SK-N-SH (cell line): ENCODE measurements at regions not wholly inside any gene's neighbourhood (a gene's known extent, or its start where the extent isn't known, plus 50 kb on each side); places are given as distances from the start of the nearest gene placed in this dataset.

Experiments used
- CTCF ChIP-seq: fragments of 200-600 bp; sonication (generic); IDR thresholded peaks from 2 replicates; pipeline ENCODE4 v1.6.1; 2017; ENCODE audit warnings: antibody characterized with exemption, mild to moderate bottlenecking, moderate library complexity
- ELF1 ChIP-seq: IDR thresholded peaks from 2 replicates; pipeline ENCODE4 v1.4.0; 2012
- EZH2phosphoT487 ChIP-seq: fragments of 200-600 bp; sonication (generic); IDR thresholded peaks from 2 replicates; pipeline ENCODE4 v1.6.1; 2017; ENCODE audit warnings: low read depth, mixed run types, mild to moderate bottlenecking, antibody characterized with exemption, moderate library complexity, borderline replicate concordance
- MAX ChIP-seq: IDR thresholded peaks from 2 replicates; pipeline ENCODE4 v1.4.0; 2012; ENCODE audit warnings: low read depth
- MXI1 ChIP-seq: IDR thresholded peaks from 2 replicates; pipeline ENCODE4 v1.6.1; 2012; ENCODE audit warnings: mild to moderate bottlenecking, low read depth, low read length, improper control_type of control experiment
- NFIC ChIP-seq: IDR thresholded peaks from 2 replicates; pipeline ENCODE4 v1.4.0; 2012; ENCODE audit warnings: borderline replicate concordance
- RFX5 ChIP-seq: IDR thresholded peaks from 2 replicates; pipeline ENCODE4 v1.6.1; 2012; ENCODE audit warnings: mild to moderate bottlenecking, improper control_type of control experiment, low read length
- SIN3A ChIP-seq: IDR thresholded peaks from 2 replicates; pipeline ENCODE4 v1.6.1; 2012; ENCODE audit warnings: low read depth, mild to moderate bottlenecking, low read length, moderate library complexity, borderline replicate concordance
- TAF1 ChIP-seq: IDR thresholded peaks from 2 replicates; pipeline ENCODE4 v1.6.1; 2012; ENCODE audit warnings: low read depth, mild to moderate bottlenecking, low read length, moderate library complexity, borderline replicate concordance
- USF2 ChIP-seq: fragments of 150-350 bp; IDR thresholded peaks from 2 replicates; pipeline ENCODE4 v1.6.1; 2017; ENCODE audit warnings: antibody characterized with exemption, low read length, low read depth, borderline replicate concordance
- TF ChIP-seq, protein P1 (sequence below): IDR thresholded peaks from 2 replicates; pipeline ENCODE4 v1.4.0; 2012; ENCODE audit warnings: low read depth, borderline replicate concordance

DNA sequence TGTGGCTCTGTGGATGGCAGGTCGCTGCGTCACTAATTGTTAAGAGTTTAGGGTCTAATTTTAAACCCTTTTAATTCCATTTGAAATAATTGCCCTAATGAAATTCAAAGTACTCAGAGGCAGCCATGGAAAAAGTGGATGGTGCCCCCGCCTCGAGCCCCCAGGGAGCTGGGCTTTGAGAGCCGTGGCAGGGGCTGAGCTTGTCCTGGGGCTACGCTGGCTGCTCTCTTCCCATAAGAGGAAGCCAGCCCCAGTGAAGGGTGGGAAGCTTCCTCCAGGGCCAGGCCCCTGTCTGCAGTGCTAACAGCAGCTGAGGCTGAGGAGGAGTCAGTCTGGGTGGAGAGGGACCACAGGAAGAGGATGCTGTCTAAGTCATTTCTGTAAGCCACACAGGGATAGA is 315.0 kb upstream of the POU3F1 start:
- TF ChIP-seq, protein P1, sequence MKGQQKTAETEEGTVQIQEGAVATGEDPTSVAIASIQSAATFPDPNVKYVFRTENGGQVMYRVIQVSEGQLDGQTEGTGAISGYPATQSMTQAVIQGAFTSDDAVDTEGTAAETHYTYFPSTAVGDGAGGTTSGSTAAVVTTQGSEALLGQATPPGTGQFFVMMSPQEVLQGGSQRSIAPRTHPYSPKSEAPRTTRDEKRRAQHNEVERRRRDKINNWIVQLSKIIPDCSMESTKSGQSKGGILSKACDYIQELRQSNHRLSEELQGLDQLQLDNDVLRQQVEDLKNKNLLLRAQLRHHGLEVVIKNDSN = no peak
- TF ChIP-seq EZH2phosphoT487 (no peak), CTCF (no peak), MXI1 (no peak), MAX (no peak), NFIC (no peak), RFX5 (no peak), USF2 (no peak), ELF1 (no peak), SIN3A (no peak), TAF1 (no peak)
